Peyer's patch (tissue), 4 donors: ENCODE measurements at regions not wholly inside any gene's neighbourhood (a gene's known extent, or its start where the extent isn't known, plus 50 kb on each side); places are given as distances from the start of the nearest gene placed in this dataset.

Source experiments
- DNase-seq, 3 donors: peaks; one replicate each; pipeline ENCODE4 v3.0.0-alpha.2; 2017 to 2019
- H3K27ac ChIP-seq, 4 donors: fragments of 200-600 bp; sonication (generic); one replicate each; pipeline ENCODE4 v1.5.1; 2016 to 2019
- H3K27me3 ChIP-seq, 2 donors: fragments of 200-600 bp; sonication (generic); one replicate each; pipeline ENCODE4 v1.5.1; 2019
- H3K36me3 ChIP-seq, 3 donors: fragments of 200-600 bp; sonication (generic); one replicate each; pipeline ENCODE4 v1.5.1; 2016 to 2019
- H3K4me1 ChIP-seq, 4 donors: fragments of 200-600 bp; sonication (generic); one replicate each; pipeline ENCODE4 v1.5.1; 2016 to 2019
- H3K4me3 ChIP-seq, 4 donors: fragments of 200-600 bp; sonication (generic); 1 replicate in 3 of 4; 2 replicates in 1 of 4; pipeline ENCODE4 v1.5.1; 2016 to 2019; ENCODE audit warnings: mild to moderate bottlenecking in 1 of 4
- H3K9me3 ChIP-seq, 4 donors: fragments of 200-600 bp; sonication (generic); one replicate each; pipeline ENCODE4 v1.5.1; 2016 to 2019; ENCODE audit warnings: mild to moderate bottlenecking in 1 of 4
- POLR2A ChIP-seq, 2 donors: fragments of 450-650 bp; IDR thresholded peaks; one replicate each; pipeline ENCODE4 v1.5.1; 2017; ENCODE audit warnings: antibody characterized with exemption in 2 of 2, mild to moderate bottlenecking in 2 of 2, moderate library complexity in 2 of 2
- TF ChIP-seq, protein P1 (sequence below), 6 experiments: fragments of 450-650 bp in 4 of 6; fragments of 200-600 bp in 2 of 6; sonication (generic) in 1 of 6; IDR thresholded peaks; one replicate each; pipeline ENCODE4 v1.5.1; 2017 to 2019; ENCODE audit warnings: antibody characterized with exemption in 6 of 6, mild to moderate bottlenecking in 3 of 6, moderate library complexity in 1 of 6

- no peak overlapping the region for H3K27ac ChIP-seq
- no peaks in the 10 kb centered on the region for H3K36me3 ChIP-seq
- no peak overlapping the region for H3K4me3 ChIP-seq
- no peaks in the 10 kb centered on the region for H3K4me1 ChIP-seq
- no peaks in the 10 kb centered on the region for H3K27me3 ChIP-seq
- H3K9me3 ChIP-seq = no peaks in the 10 kb centered on the region
- TF ChIP-seq, protein P1, sequence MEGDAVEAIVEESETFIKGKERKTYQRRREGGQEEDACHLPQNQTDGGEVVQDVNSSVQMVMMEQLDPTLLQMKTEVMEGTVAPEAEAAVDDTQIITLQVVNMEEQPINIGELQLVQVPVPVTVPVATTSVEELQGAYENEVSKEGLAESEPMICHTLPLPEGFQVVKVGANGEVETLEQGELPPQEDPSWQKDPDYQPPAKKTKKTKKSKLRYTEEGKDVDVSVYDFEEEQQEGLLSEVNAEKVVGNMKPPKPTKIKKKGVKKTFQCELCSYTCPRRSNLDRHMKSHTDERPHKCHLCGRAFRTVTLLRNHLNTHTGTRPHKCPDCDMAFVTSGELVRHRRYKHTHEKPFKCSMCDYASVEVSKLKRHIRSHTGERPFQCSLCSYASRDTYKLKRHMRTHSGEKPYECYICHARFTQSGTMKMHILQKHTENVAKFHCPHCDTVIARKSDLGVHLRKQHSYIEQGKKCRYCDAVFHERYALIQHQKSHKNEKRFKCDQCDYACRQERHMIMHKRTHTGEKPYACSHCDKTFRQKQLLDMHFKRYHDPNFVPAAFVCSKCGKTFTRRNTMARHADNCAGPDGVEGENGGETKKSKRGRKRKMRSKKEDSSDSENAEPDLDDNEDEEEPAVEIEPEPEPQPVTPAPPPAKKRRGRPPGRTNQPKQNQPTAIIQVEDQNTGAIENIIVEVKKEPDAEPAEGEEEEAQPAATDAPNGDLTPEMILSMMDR (IDR thresholded peaks at IDR 0.05) = no peak
- no peak for TF ChIP-seq POLR2A (IDR thresholded peaks at IDR 0.05)
- DNase-seq = no peak
Observed at GRCh38 chr1:95850165-95850649, 616.2 kb downstream of the RWDD3 start.

- Histone ChIP-seq H3K4me1 (no peaks in the 10 kb centered on the region), H3K36me3 (no peaks in the 10 kb centered on the region), H3K4me3 (no peak overlapping the region), H3K27me3 (no peaks in the 10 kb centered on the region), H3K9me3 (no peaks in the 10 kb centered on the region), H3K27ac (no peak overlapping the region)
- no peak for TF ChIP-seq POLR2A (IDR thresholded peaks at IDR 0.05)
- TF ChIP-seq, protein P1 (IDR thresholded peaks at IDR 0.05) = no peak
- DNase-seq = no peak
Observed at GRCh38 chr1:95850763-95851162, 616.8 kb downstream of the RWDD3 start.

- DNase-seq = no peak
- Histone ChIP-seq H3K9me3 (no peaks in the 10 kb centered on the region), H3K27me3 (no peaks in the 10 kb centered on the region), H3K4me1 (no peaks in the 10 kb centered on the region), H3K36me3 (no peaks in the 10 kb centered on the region), H3K4me3 (no peak overlapping the region), H3K27ac (no peak overlapping the region)
- TF ChIP-seq, protein P1 (IDR thresholded peaks at IDR 0.05) = no peak
- TF ChIP-seq POLR2A (IDR thresholded peaks at IDR 0.05) = no peak
Observed at GRCh38 chr1:95852483-95853070, 618.6 kb downstream of the RWDD3 start.

- Histone ChIP-seq H3K36me3 (no peaks in the 10 kb centered on the region), H3K27me3 (no peaks in the 10 kb centered on the region), H3K4me1 (no peaks in the 10 kb centered on the region), H3K4me3 (no peak overlapping the region), H3K27ac (no peak overlapping the region), H3K9me3 (no peaks in the 10 kb centered on the region)
- TF ChIP-seq, protein P1 (IDR thresholded peaks at IDR 0.05) = no peak
- no peak for TF ChIP-seq POLR2A (IDR thresholded peaks at IDR 0.05)
- DNase-seq = no peak
Observed at GRCh38 chr1:95854457-95854856, 620.4 kb downstream of the RWDD3 start.

DNA sequence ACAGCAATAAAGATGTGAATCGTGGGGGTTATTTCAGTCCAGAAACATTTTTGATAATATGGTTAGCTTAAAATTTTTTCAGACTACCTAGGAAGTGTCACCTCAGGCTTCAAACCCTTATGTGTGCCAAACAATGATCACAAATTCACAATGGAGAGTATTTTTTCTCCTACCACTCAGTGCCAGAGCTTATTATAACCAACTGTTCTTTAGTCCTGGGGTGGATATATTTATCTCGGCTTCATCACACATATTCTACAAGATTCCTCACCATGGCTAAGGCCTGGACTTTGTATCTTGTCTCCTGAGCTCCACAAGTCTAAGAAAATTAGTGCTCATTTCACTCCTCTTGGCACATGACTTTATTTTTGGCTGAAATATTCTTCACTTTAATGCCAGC is 629.1 kb downstream of the RWDD3 start:
- no peaks in the 10 kb centered on the region for H3K36me3 ChIP-seq
- H3K4me1 ChIP-seq = no peaks in the 10 kb centered on the region
- no peak overlapping the region for H3K4me3 ChIP-seq
- no peak overlapping the region for H3K27ac ChIP-seq
- no peaks in the 10 kb centered on the region for H3K27me3 ChIP-seq
- DNase-seq = no peak
- TF ChIP-seq, protein P1 (IDR thresholded peaks at IDR 0.05) = no peak
- no peak for TF ChIP-seq POLR2A (IDR thresholded peaks at IDR 0.05)
- H3K9me3 ChIP-seq = no peaks in the 10 kb centered on the region

DNA sequence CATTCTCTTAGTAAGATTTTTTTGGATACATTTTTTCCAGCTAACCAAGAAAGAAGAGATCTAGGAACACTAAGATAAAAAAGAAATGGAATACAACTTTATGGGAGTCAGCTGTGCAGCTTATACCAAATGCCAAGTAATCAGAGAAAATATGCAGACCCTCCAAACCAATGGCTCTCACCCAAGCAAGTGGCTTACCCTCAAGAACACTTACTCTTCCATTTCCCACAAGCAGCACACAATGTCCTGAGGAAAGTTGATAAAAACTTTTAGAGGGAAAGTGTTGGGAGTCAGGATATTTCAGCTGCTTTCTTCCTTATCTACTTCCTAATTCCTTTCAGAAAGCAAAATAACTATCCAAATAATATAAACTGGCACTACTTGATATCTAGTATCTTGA is 631.8 kb downstream of the RWDD3 start:
- no peak overlapping the region for H3K4me3 ChIP-seq

More for the DNA sequence above, 631.8 kb downstream of the RWDD3 start:
- TF ChIP-seq, protein P1 (IDR thresholded peaks at IDR 0.05) = no peak
- TF ChIP-seq POLR2A (IDR thresholded peaks at IDR 0.05) = no peak
- Histone ChIP-seq H3K36me3 (no peaks in the 10 kb centered on the region), H3K27ac (no peak overlapping the region), H3K4me1 (no peaks in the 10 kb centered on the region), H3K27me3 (no peaks in the 10 kb centered on the region), H3K9me3 (no peaks in the 10 kb centered on the region)
- no peak for DNase-seq
